SK-N-SH (cell line): ENCODE measurements at regions not wholly inside any gene's neighbourhood (a gene's known extent, or its start where the extent isn't known, plus 50 kb on each side); places are given as distances from the start of the nearest gene placed in this dataset.

Experiments used
- CTCF ChIA-PET: fragments of 300-600, 350-600 bp; formaldehyde crosslinking; extraction: SDS; loops from one replicate; lab custom pipeline; 2021; lab: Yijun Ruan, JAX
- POLR2A ChIA-PET: fragments of 350-600 bp; sonication (Branson Sonifier 250); formaldehyde crosslinking; extraction: SDS; loops from one replicate; lab custom pipeline; 2020; ENCODE audit warnings: antibody characterized with exemption, inconsistent platforms; lab: Yijun Ruan, JAX
- DNase-seq: peaks from one replicate; pipeline ENCODE4 v3.0.0; 2012
- H2AFZ ChIP-seq: fragments of 200-600 bp; sonication (generic); 2 replicates; pipeline ENCODE4 v1.8.1; 2016; ENCODE audit warnings: antibody characterized with exemption, mild to moderate bottlenecking, low read depth
- H3F3A ChIP-seq: fragments of 200-600 bp; sonication (generic); replicated peaks from 2 replicates; pipeline ENCODE3; 2016; ENCODE audit warnings: antibody characterized with exemption, mild to moderate bottlenecking; ENCODE audit not compliant: insufficient read depth
- H3K27ac ChIP-seq, 2 experiments: fragments of 200-500 bp in 1 of 2; fragments of 200-600 bp in 1 of 2; sonication (Bioruptor generic) in 1 of 2; sonication (generic), shearing (Covaris generic) in 1 of 2; 2 replicates each; pipeline versions ENCODE4 v1.5.1 to v1.6.1; 2014 to 2016; ENCODE audit warnings: low read depth in 2 of 2, inconsistent platforms in 1 of 2, low read length in 1 of 2, mild to moderate bottlenecking in 1 of 2, mixed read lengths in 1 of 2
- H3K27me3 ChIP-seq: fragments of 200-600 bp; sonication (generic), shearing (Covaris generic); 2 replicates; pipeline ENCODE4 v1.6.1; 2016; ENCODE audit warnings: mixed run types; ENCODE audit not compliant: insufficient read depth
- H3K36me3 ChIP-seq, 2 experiments: fragments of 200-500 bp in 1 of 2; fragments of 200-600 bp in 1 of 2; sonication (Bioruptor generic) in 1 of 2; sonication (generic) in 1 of 2; replicated peaks in 1 of 2; 2 replicates each; pipeline versions ENCODE3 to v1.5.1; 2014 to 2016; ENCODE audit warnings: low read length in 1 of 2, mild to moderate bottlenecking in 1 of 2; ENCODE audit not compliant: insufficient read depth in 2 of 2, control insufficient read depth in 1 of 2
- H3K4me1 ChIP-seq, 2 experiments: fragments of 200-500 bp in 1 of 2; fragments of 200-600 bp in 1 of 2; sonication (Bioruptor generic) in 1 of 2; sonication (generic), shearing (Covaris generic) in 1 of 2; 2 replicates each; pipeline versions ENCODE4 v1.5.1 to v1.6.1; 2014 to 2016; ENCODE audit warnings: low read depth in 1 of 2, low read length in 1 of 2, mixed run types in 1 of 2; ENCODE audit not compliant: insufficient read depth in 2 of 2, control insufficient read depth in 1 of 2
- H3K4me2 ChIP-seq: fragments of 200-600 bp; sonication (generic), shearing (Covaris generic); 2 replicates; pipeline ENCODE4 v1.6.1; 2017; ENCODE audit warnings: mixed run types
- H3K4me3 ChIP-seq, 2 experiments: fragments of 200-500 bp in 1 of 2; fragments of 200-600 bp in 1 of 2; sonication (Bioruptor generic) in 1 of 2; sonication (generic), shearing (Covaris generic) in 1 of 2; 2 replicates each; pipeline versions ENCODE4 v1.5.1 to v1.8.1; 2014 to 2016; ENCODE audit warnings: low read depth in 2 of 2, inconsistent platforms in 1 of 2, low read length in 1 of 2, mild to moderate bottlenecking in 1 of 2, mixed read lengths in 1 of 2, moderate library complexity in 1 of 2
- H3K79me2 ChIP-seq: fragments of 200-600 bp; sonication (generic); 2 replicates; pipeline ENCODE4 v1.8.1; 2017; ENCODE audit warnings: mild to moderate bottlenecking; ENCODE audit not compliant: insufficient read depth
- H3K9ac ChIP-seq: fragments of 200-600 bp; sonication (generic); 2 replicates; pipeline ENCODE4 v1.6.1; 2017; ENCODE audit warnings: mixed run types
- H3K9me2 ChIP-seq: fragments of 200-600 bp; sonication (generic); 2 replicates; pipeline ENCODE4 v1.6.1; 2017; ENCODE audit warnings: mixed run types
- H3K9me3 ChIP-seq: fragments of 200-600 bp; sonication (generic); 2 replicates; pipeline ENCODE4 v1.6.1; 2017; ENCODE audit warnings: mixed run types, mild to moderate bottlenecking, moderate library complexity
- H4K20me1 ChIP-seq: fragments of 200-600 bp; sonication (generic); 2 replicates; pipeline ENCODE4 v1.6.1; 2017; ENCODE audit warnings: mild to moderate bottlenecking, mixed run types; ENCODE audit not compliant: insufficient read depth
- CHD2 ChIP-seq: fragments of 150-350 bp; IDR thresholded peaks from 2 replicates; pipeline ENCODE4 v1.6.1; 2018; ENCODE audit warnings: low read length; ENCODE audit not compliant: partially characterized antibody
- EZH2phosphoT487 ChIP-seq: fragments of 200-600 bp; sonication (generic); IDR thresholded peaks from 2 replicates; pipeline ENCODE4 v1.6.1; 2017; ENCODE audit warnings: low read depth, mixed run types, mild to moderate bottlenecking, antibody characterized with exemption, moderate library complexity, borderline replicate concordance
- FOXM1 ChIP-seq: IDR thresholded peaks from 2 replicates; pipeline ENCODE4 v1.4.0; 2012; ENCODE audit warnings: low read depth, mild to moderate bottlenecking
- GABPA ChIP-seq: IDR thresholded peaks from 2 replicates; pipeline ENCODE4 v1.4.0; 2012; ENCODE audit warnings: low read depth, mild to moderate bottlenecking
- GATA2 ChIP-seq: sonication (generic); formaldehyde crosslinking; IDR thresholded peaks from 2 replicates; pipeline ENCODE4 v1.5.0; 2020; ENCODE audit warnings: mild to moderate bottlenecking, missing genetic modification reagents
- MEF2A ChIP-seq: IDR thresholded peaks from 2 replicates; pipeline ENCODE4 v1.4.0; 2012; ENCODE audit warnings: low read depth, borderline replicate concordance
- NFIC ChIP-seq: IDR thresholded peaks from 2 replicates; pipeline ENCODE4 v1.4.0; 2012; ENCODE audit warnings: borderline replicate concordance
- NRF1 ChIP-seq: IDR thresholded peaks from 2 replicates; pipeline ENCODE4 v1.6.1; 2012; ENCODE audit warnings: low read depth, mild to moderate bottlenecking, low read length
- RAD21 ChIP-seq: IDR thresholded peaks from 2 replicates; pipeline ENCODE4 v1.6.1; 2012; ENCODE audit warnings: mild to moderate bottlenecking, low read length
- RXRA ChIP-seq: IDR thresholded peaks from 2 replicates; pipeline ENCODE4 v1.4.0; 2012; ENCODE audit warnings: low read depth, mild to moderate bottlenecking, borderline replicate concordance
- TCF12 ChIP-seq: IDR thresholded peaks from 2 replicates; pipeline ENCODE4 v1.4.0; 2012
- YY1 ChIP-seq: IDR thresholded peaks from 2 replicates; pipeline ENCODE4 v1.4.0; 2012; ENCODE audit warnings: low read depth, mild to moderate bottlenecking
- WGBS: methylation state at CpG from one replicate; pipeline ENCODE4 v1.1.6; 2017; ENCODE audit warnings: low lambda C conversion rate; 5-methylcytosine and 5-hydroxymethylcytosine counted together
- TF ChIP-seq, protein P1 (sequence below): fragments of 150-350 bp; IDR thresholded peaks from 2 replicates; pipeline ENCODE4 v1.6.1; 2017; ENCODE audit warnings: antibody characterized with exemption, low read length, low read depth, borderline replicate concordance
- TF ChIP-seq, protein P2 (sequence below): IDR thresholded peaks from 2 replicates; pipeline ENCODE4 v1.4.0; 2012; ENCODE audit warnings: low read depth
- TF ChIP-seq, protein P3 (sequence below): IDR thresholded peaks from 2 replicates; pipeline ENCODE4; 2012
- TF ChIP-seq, protein P4 (sequence below): fragments of 200-600 bp; sonication (generic); IDR thresholded peaks from 2 replicates; pipeline ENCODE4 v1.6.1; 2017; ENCODE audit warnings: antibody characterized with exemption, mild to moderate bottlenecking, moderate library complexity

DNA sequence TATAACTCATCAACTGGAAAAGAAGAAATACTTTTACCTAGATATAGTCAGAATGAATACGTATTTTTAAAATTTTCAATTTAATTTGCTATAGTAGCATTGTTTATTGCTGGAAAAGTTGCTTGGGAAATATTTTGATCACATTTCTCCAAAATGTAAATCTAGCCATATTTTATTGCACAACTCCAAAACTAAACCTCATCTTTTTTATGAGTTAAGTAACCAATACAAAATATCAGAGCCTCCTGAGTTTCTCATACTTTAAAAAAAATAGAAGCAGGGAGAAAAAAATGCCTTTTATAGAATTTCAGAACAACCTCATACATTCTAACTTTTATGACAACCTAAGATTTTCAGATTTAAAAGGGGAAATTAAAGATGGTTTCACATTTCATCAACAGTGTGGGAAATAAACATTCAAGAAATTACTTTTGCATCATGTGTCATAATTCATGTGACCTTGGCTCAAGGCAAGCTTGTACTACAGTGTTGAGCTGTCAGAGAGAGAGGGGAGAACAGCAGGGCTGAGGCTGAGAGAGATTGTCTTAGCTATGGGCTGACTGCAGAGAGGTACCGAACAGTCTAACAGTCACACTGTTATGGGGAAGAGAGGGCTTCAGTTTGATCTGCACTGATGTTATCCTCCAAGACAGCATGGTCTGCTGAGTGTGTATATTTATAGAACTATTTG is 519.0 kb downstream of the LTN1 start:
- ChIA-PET CTCF (interaction anchor here (1.5 kb wide), 1 partner anchor 30 kb away, joined by 3 read pairs; no protein-coding TSS in a partner anchor), POLR2A (no interaction called here)
- H3K79me2 ChIP-seq, result no peaks in the 10 kb centered on the region
- H3K9me3 ChIP-seq, result no peaks in the 10 kb centered on the region
- no peak overlapping the region for H3K27ac ChIP-seq
- H3F3A ChIP-seq, result peaks cover 2% of the 10 kb centered on the region
- 82% methylated on average over 2 of the region's 2 CpGs for WGBS
- H3K9ac ChIP-seq, result no peak overlapping the region
- H3K4me2 ChIP-seq, result no peak overlapping the region
- no peaks in the 10 kb centered on the region for H3K9me2 ChIP-seq
- no peaks in the 10 kb centered on the region for H3K36me3 ChIP-seq
- no peaks in the 10 kb centered on the region for H3K4me1 ChIP-seq
- H3K27me3 ChIP-seq, result no peaks in the 10 kb centered on the region
- DNase-seq, result no peak
- H4K20me1 ChIP-seq, result no peaks in the 10 kb centered on the region
- H3K4me3 ChIP-seq, result no peak overlapping the region
- TF ChIP-seq RXRA (no peak), NRF1 (no peak), GABPA (no peak), EZH2phosphoT487 (no peak), GATA2 (CRISPR knock-in tag) (no peak), NFIC (no peak), MEF2A (no peak), RAD21 (no peak), CHD2 (no peak), FOXM1 (no peak), TCF12 (no peak), YY1 (no peak)
- TF ChIP-seq, protein P1, sequence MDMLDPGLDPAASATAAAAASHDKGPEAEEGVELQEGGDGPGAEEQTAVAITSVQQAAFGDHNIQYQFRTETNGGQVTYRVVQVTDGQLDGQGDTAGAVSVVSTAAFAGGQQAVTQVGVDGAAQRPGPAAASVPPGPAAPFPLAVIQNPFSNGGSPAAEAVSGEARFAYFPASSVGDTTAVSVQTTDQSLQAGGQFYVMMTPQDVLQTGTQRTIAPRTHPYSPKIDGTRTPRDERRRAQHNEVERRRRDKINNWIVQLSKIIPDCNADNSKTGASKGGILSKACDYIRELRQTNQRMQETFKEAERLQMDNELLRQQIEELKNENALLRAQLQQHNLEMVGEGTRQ, result no peak
- TF ChIP-seq, protein P2, sequence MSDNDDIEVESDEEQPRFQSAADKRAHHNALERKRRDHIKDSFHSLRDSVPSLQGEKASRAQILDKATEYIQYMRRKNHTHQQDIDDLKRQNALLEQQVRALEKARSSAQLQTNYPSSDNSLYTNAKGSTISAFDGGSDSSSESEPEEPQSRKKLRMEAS, result no peak
- TF ChIP-seq, protein P3, sequence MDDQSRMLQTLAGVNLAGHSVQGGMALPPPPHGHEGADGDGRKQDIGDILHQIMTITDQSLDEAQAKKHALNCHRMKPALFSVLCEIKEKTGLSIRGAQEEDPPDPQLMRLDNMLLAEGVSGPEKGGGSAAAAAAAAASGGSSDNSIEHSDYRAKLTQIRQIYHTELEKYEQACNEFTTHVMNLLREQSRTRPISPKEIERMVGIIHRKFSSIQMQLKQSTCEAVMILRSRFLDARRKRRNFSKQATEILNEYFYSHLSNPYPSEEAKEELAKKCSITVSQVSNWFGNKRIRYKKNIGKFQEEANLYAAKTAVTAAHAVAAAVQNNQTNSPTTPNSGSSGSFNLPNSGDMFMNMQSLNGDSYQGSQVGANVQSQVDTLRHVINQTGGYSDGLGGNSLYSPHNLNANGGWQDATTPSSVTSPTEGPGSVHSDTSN, result no peak
- TF ChIP-seq, protein P4, sequence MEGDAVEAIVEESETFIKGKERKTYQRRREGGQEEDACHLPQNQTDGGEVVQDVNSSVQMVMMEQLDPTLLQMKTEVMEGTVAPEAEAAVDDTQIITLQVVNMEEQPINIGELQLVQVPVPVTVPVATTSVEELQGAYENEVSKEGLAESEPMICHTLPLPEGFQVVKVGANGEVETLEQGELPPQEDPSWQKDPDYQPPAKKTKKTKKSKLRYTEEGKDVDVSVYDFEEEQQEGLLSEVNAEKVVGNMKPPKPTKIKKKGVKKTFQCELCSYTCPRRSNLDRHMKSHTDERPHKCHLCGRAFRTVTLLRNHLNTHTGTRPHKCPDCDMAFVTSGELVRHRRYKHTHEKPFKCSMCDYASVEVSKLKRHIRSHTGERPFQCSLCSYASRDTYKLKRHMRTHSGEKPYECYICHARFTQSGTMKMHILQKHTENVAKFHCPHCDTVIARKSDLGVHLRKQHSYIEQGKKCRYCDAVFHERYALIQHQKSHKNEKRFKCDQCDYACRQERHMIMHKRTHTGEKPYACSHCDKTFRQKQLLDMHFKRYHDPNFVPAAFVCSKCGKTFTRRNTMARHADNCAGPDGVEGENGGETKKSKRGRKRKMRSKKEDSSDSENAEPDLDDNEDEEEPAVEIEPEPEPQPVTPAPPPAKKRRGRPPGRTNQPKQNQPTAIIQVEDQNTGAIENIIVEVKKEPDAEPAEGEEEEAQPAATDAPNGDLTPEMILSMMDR, result no peak
- H2AFZ ChIP-seq, result no peak overlapping the region
